HFFc6 (cell line): ENCODE measurements at regions not wholly inside any gene's neighbourhood (a gene's known extent, or its start where the extent isn't known, plus 50 kb on each side); places are given as distances from the start of the nearest gene placed in this dataset.

Experiments
- DNase-seq: peaks from one replicate; pipeline ENCODE4 v3.0.0-alpha.2; 2018
- H3K27ac Mint-ChIP-seq: 2 replicates; pipeline ENCODE4 v1.8.0; 2020; ENCODE audit warnings: mild to moderate bottlenecking, mixed read lengths
- H3K27me3 Mint-ChIP-seq: 2 replicates; pipeline ENCODE4 v1.8.0; 2021; ENCODE audit warnings: mild to moderate bottlenecking, moderate library complexity, mixed read lengths; ENCODE audit not compliant: insufficient read depth
- H3K36me3 Mint-ChIP-seq: 2 replicates; pipeline ENCODE4 v1.8.0; 2021; ENCODE audit warnings: low read depth, mixed read lengths
- H3K4me1 Mint-ChIP-seq: 2 replicates; pipeline ENCODE4 v1.8.0; 2020; ENCODE audit warnings: low read depth, mixed read lengths
- H3K4me3 Mint-ChIP-seq: 2 replicates; pipeline ENCODE4 v1.8.0; 2020; ENCODE audit warnings: mild to moderate bottlenecking, moderate library complexity, mixed read lengths
- H3K9me3 Mint-ChIP-seq: 2 replicates; pipeline ENCODE4 v1.8.0; 2020; ENCODE audit warnings: mild to moderate bottlenecking, mixed read lengths
- TF ChIP-seq, protein P1 (sequence below): fragments of 200-600 bp; sonication (generic); IDR thresholded peaks from 2 replicates; pipeline ENCODE4 v1.5.0; 2021; ENCODE audit warnings: antibody characterized with exemption, mild to moderate bottlenecking

- H3K4me1 Mint-ChIP-seq, result peaks cover 49% of the 10 kb centered on the region
- H3K27me3 Mint-ChIP-seq, result peaks cover 1% of the 10 kb centered on the region; the same call in 1 of the 2 replicates
- no peak overlapping the region for H3K4me3 Mint-ChIP-seq
- TF ChIP-seq, protein P1, sequence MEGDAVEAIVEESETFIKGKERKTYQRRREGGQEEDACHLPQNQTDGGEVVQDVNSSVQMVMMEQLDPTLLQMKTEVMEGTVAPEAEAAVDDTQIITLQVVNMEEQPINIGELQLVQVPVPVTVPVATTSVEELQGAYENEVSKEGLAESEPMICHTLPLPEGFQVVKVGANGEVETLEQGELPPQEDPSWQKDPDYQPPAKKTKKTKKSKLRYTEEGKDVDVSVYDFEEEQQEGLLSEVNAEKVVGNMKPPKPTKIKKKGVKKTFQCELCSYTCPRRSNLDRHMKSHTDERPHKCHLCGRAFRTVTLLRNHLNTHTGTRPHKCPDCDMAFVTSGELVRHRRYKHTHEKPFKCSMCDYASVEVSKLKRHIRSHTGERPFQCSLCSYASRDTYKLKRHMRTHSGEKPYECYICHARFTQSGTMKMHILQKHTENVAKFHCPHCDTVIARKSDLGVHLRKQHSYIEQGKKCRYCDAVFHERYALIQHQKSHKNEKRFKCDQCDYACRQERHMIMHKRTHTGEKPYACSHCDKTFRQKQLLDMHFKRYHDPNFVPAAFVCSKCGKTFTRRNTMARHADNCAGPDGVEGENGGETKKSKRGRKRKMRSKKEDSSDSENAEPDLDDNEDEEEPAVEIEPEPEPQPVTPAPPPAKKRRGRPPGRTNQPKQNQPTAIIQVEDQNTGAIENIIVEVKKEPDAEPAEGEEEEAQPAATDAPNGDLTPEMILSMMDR, result no peak
- no peak for DNase-seq
- no peaks in the 10 kb centered on the region; the same call in 1 of the 2 replicates for H3K36me3 Mint-ChIP-seq
- H3K9me3 Mint-ChIP-seq, result no peaks in the 10 kb centered on the region
- no peak overlapping the region for H3K27ac Mint-ChIP-seq
Observed at GRCh38 chr17:71184716-71185115, 936.1 kb upstream of the SOX9 start.

DNA sequence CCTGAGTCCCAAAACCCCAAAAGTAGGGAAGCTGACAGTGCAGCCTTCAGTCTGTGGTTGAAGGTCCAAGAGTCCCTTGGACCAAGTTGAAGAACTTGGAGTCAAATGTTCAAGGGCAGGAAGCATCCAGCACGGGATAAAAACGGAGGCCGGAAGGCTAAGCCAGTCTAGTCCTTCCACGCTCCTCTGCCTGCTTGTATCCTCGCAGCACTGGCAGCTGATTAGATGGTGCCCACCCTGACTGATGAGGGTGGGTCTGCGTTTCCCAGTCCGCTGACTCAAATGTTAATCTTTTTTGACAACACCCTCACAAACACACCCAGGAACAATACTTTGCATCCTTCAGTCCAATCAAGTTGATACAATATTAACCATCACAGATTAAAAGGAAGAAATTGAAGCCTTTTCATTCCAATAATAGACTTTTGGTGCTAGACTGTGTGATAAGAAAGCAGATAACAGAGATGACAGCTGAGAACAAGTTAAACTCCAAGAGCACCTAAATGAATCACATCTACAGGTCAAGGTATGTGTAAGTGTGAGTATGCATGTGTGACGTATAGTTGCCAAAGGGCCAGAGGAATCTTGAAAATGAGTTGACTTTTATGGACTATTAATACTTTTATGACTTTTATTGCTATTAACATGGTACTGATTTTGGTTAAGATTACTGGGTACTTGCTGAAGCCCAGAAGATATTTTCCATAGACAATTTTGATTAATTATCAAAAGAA is 933.5 kb upstream of the SOX9 start:
- H3K4me3 Mint-ChIP-seq, result no peak overlapping the region; the same call in 1 of the 2 replicates
- H3K9me3 Mint-ChIP-seq, result no peaks in the 10 kb centered on the region
- H3K27me3 Mint-ChIP-seq, result peaks cover 1% of the 10 kb centered on the region; the same call in 1 of the 2 replicates
- peak overlapping the region; percentile 60; the same call in 1 of the 2 replicates for H3K27ac Mint-ChIP-seq
- peaks cover 4% of the 10 kb centered on the region; the same call in 1 of the 2 replicates for H3K36me3 Mint-ChIP-seq
- no peak for DNase-seq
- peaks cover 45% of the 10 kb centered on the region for H3K4me1 Mint-ChIP-seq
- TF ChIP-seq, protein P1, result no peak

DNA sequence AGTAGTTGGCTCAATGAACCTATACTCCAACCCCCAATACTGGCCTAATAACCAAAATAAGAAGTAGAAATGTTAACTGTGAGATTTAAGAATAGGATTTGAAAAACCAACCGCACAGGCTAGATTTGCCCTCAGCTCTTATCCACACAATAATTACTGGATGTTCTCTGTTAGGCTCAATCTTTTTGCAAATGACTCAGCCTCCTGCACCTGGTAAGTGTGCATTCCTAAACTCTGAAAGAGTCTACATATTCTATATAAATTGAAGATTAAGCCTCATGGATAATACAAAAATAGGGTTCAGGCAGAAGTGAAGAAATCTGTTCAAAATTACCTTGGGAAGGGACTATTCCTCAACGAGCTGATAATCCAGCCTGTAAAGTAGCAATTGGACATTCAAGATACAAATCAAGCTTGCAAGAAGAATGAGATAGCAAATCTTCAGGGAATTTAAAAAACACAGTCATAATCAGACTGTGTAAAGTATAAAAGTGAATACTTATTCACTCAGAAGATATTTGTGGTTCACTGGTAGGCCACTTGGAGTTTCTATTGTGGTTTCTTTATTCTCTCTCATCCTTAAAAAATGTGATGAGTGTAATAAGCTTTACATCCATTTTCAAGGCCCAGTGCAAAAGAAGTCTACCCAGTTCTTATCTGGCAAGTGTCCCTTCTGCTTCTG is 931.9 kb upstream of the SOX9 start:
- no peaks in the 10 kb centered on the region for H3K27me3 Mint-ChIP-seq
- peaks cover 4% of the 10 kb centered on the region; the same call in 1 of the 2 replicates for H3K36me3 Mint-ChIP-seq
- H3K4me3 Mint-ChIP-seq, result peak overlapping the region; percentile 64
- peaks cover 45% of the 10 kb centered on the region for H3K4me1 Mint-ChIP-seq
- H3K9me3 Mint-ChIP-seq, result no peaks in the 10 kb centered on the region
- TF ChIP-seq, protein P1, result no peak
- peak; percentile 95 for DNase-seq
- peak overlapping the region; percentile 85 for H3K27ac Mint-ChIP-seq

- no peak for DNase-seq
- Mint-ChIP-seq H3K27me3 (no peaks in the 10 kb centered on the region), H3K9me3 (no peaks in the 10 kb centered on the region), H3K27ac (peak overlapping the region; percentile 85), H3K4me3 (peak overlapping the region; percentile 42; the same call in 1 of the 2 replicates), H3K36me3 (peaks cover 4% of the 10 kb centered on the region; the same call in 1 of the 2 replicates), H3K4me1 (peaks cover 45% of the 10 kb centered on the region)
- TF ChIP-seq, protein P1, result no peak
Observed at GRCh38 chr17:71189493-71189831, 931.4 kb upstream of the SOX9 start.

DNA sequence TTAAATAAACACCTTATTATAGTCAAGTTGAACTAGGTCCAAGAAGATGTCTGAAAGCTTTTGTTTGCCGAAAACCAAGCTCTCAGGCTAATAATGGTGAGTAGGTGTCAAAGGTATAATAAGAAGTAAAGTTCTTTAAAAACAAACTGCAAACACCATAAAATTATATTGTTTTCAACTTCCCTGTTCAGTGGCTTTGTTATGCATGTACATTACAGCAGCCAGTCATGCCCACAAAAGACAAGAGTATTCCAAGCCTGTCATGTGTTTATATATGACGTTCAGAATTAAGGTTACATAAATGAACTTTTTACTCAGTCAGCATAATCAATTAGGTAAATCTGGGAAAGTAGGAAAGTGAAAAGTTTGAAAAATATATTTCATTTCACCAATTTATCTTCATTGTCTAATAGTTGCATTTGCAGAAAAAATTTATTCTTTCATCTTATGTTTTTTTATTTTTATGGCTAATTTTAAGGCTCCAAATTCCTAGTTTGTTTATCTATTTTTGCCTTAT is 928.7 kb upstream of the SOX9 start:
- Mint-ChIP-seq H3K27me3 (no peaks in the 10 kb centered on the region), H3K36me3 (peaks cover 4% of the 10 kb centered on the region; the same call in 1 of the 2 replicates), H3K4me3 (no peak overlapping the region), H3K9me3 (no peaks in the 10 kb centered on the region), H3K27ac (no peak overlapping the region), H3K4me1 (peaks cover 33% of the 10 kb centered on the region)
- no peak for DNase-seq
- TF ChIP-seq, protein P1, result no peak
